IMR-90 (cell line): ENCODE measurements at regions not wholly inside any gene's neighbourhood (a gene's known extent, or its start where the extent isn't known, plus 50 kb on each side); places are given as distances from the start of the nearest gene placed in this dataset.
A peak's percentile ranks its signal among the peaks of the same experiment; 100 is the strongest.

Experiments used
- ATAC-seq: fragments of 200-7000 bp; cut with Tn5 transposase; 2 replicates; pipeline ENCODE4 v1.9.1; 2020; ENCODE audit warnings: low read depth, mild to moderate bottlenecking, moderate library complexity
- BruUV-seq: library from RNA; stranded (reverse); fragments of 400-500 nt; replicated peaks from 2 replicates; lab custom pipeline; 2021; lab: Mats Ljungman, UMichigan
- CTCF ChIA-PET: fragments of 300-600 bp; formaldehyde crosslinking; extraction: SDS; loops from one replicate; lab custom pipeline; 2021; ENCODE audit warnings: antibody characterized with exemption; lab: Yijun Ruan, JAX
- POLR2A ChIA-PET: fragments of 300-600 bp; sonication (Branson Sonifier 250); formaldehyde crosslinking; loops from one replicate; lab custom pipeline; 2022; ENCODE audit warnings: antibody characterized with exemption; ENCODE audit not compliant: unreplicated experiment; lab: Charles Lee
- DNase-seq: peaks from one replicate; pipeline ENCODE4 v3.0.0; 2013
- H2AFZ ChIP-seq: replicated peaks from 2 replicates; pipeline ENCODE3; 2013; ENCODE audit warnings: low read length, mild to moderate bottlenecking; ENCODE audit not compliant: poor library complexity
- H2AK5ac ChIP-seq: 2 replicates; pipeline ENCODE4 v1.6.1; 2013; ENCODE audit warnings: low read depth, low read length, inconsistent platforms
- H2AK9ac ChIP-seq: replicated peaks from 2 replicates; pipeline ENCODE3; 2013; ENCODE audit warnings: mild to moderate bottlenecking, low read depth, low read length, moderate library complexity; ENCODE audit not compliant: poor library complexity
- H2BK120ac ChIP-seq: 2 replicates; pipeline ENCODE4 v1.6.1; 2013; ENCODE audit warnings: low read depth, low read length, inconsistent platforms
- H2BK15ac ChIP-seq: 3 replicates; pipeline ENCODE4 v1.6.1; 2013; ENCODE audit warnings: low read depth, low read length, inconsistent platforms
- H2BK20ac ChIP-seq: 2 replicates; pipeline ENCODE4 v1.6.1; 2013; ENCODE audit warnings: low read depth, mild to moderate bottlenecking, inconsistent platforms, low read length, moderate library complexity
- H2BK5ac ChIP-seq: 2 replicates; pipeline ENCODE4 v1.6.1; 2013; ENCODE audit warnings: mild to moderate bottlenecking, low read depth, low read length, inconsistent platforms; ENCODE audit not compliant: poor library complexity, severe bottlenecking
- H3K14ac ChIP-seq: replicated peaks from 2 replicates; pipeline ENCODE4 v1.6.1; 2013; ENCODE audit warnings: low read depth, low read length, inconsistent platforms
- H3K18ac ChIP-seq: 2 replicates; pipeline ENCODE4 v1.6.1; 2013; ENCODE audit warnings: low read depth, low read length, control low read depth
- H3K23ac ChIP-seq: 2 replicates; pipeline ENCODE4 v1.6.1; 2013; ENCODE audit warnings: low read depth, low read length, inconsistent platforms
- H3K27ac ChIP-seq: 2 replicates; pipeline ENCODE4 v1.5.1; 2013; ENCODE audit warnings: mild to moderate bottlenecking, control low read depth, low read length; ENCODE audit not compliant: insufficient read depth
- H3K27me3 ChIP-seq: 2 replicates; pipeline ENCODE4 v1.6.1; 2013; ENCODE audit warnings: low read length; ENCODE audit not compliant: control insufficient read depth, insufficient read depth
- H3K36me3 ChIP-seq: 2 replicates; pipeline ENCODE4 v1.6.1; 2013; ENCODE audit warnings: low read length, mixed read lengths; ENCODE audit not compliant: control insufficient read depth, insufficient read depth
- H3K4ac ChIP-seq: 2 replicates; pipeline ENCODE4 v1.6.1; 2013; ENCODE audit warnings: low read depth, low read length, inconsistent platforms
- H3K4me1 ChIP-seq: 2 replicates; pipeline ENCODE4 v1.6.1; 2013; ENCODE audit warnings: low read length, mixed read lengths; ENCODE audit not compliant: control insufficient read depth, insufficient read depth
- H3K4me2 ChIP-seq: 2 replicates; pipeline ENCODE4 v1.6.1; 2013; ENCODE audit warnings: low read depth, mild to moderate bottlenecking, control low read depth, low read length, moderate library complexity
- H3K4me3 ChIP-seq: 2 replicates; pipeline ENCODE4 v1.5.1; 2013; ENCODE audit warnings: low read depth, mild to moderate bottlenecking, control low read depth, low read length, moderate library complexity; ENCODE audit not compliant: insufficient read depth
- H3K56ac ChIP-seq: 2 replicates; pipeline ENCODE4 v1.6.1; 2013; ENCODE audit warnings: low read length, inconsistent platforms; ENCODE audit not compliant: insufficient read depth; ENCODE audit errors: extremely low read depth
- H3K79me1 ChIP-seq, 2 experiments: 2 replicates each; pipeline ENCODE4 v1.6.1; 2013; ENCODE audit warnings: low read length in 2 of 2, inconsistent platforms in 1 of 2, low read depth in 1 of 2
- H3K9ac ChIP-seq: 2 replicates; pipeline ENCODE4 v1.6.1; 2013; ENCODE audit warnings: low read depth, low read length, control low read depth
- H3K9me1 ChIP-seq: 2 replicates; pipeline ENCODE4 v1.6.1; 2013; ENCODE audit warnings: low read length, inconsistent platforms; ENCODE audit not compliant: insufficient read depth
- H3K9me3 ChIP-seq: 2 replicates; pipeline ENCODE4 v1.6.1; 2013; ENCODE audit warnings: low read length; ENCODE audit not compliant: control insufficient read depth, insufficient read depth
- H4K20me1 ChIP-seq: 2 replicates; pipeline ENCODE4 v1.6.1; 2013; ENCODE audit warnings: low read length, inconsistent platforms; ENCODE audit not compliant: insufficient read depth
- H4K5ac ChIP-seq: 2 replicates; pipeline ENCODE4 v1.6.1; 2013; ENCODE audit warnings: mild to moderate bottlenecking, low read depth, low read length, control low read depth
- H4K8ac ChIP-seq, 2 experiments: 2 replicates each; pipeline ENCODE4 v1.6.1; 2013; ENCODE audit warnings: low read depth in 2 of 2, low read length in 2 of 2, control low read depth in 1 of 2, inconsistent platforms in 1 of 2
- H4K91ac ChIP-seq: 2 replicates; pipeline ENCODE4 v1.6.1; 2013; ENCODE audit warnings: low read depth, low read length, inconsistent platforms; ENCODE audit not compliant: insufficient read depth
- BHLHE40 ChIP-seq: fragments of 150-350 bp; IDR thresholded peaks from 2 replicates; pipeline ENCODE4 v1.6.1; 2016; ENCODE audit warnings: mild to moderate bottlenecking, low read depth, low read length
- CEBPB ChIP-seq: IDR thresholded peaks from 2 replicates; pipeline ENCODE4 v1.6.1; 2012; ENCODE audit warnings: low read depth, low read length, improper control_type of control experiment
- CHD1 ChIP-seq: IDR thresholded peaks from 2 replicates; pipeline ENCODE4 v1.6.1; 2012; ENCODE audit warnings: low read depth, low read length, improper control_type of control experiment
- CTCF ChIP-seq: conservative IDR thresholded peaks from 2 replicates; pipeline ENCODE4 v1.5.1; 2012; ENCODE audit warnings: mild to moderate bottlenecking, low read depth, low read length, improper control_type of control experiment
- FOS ChIP-seq: fragments of 150-350 bp; IDR thresholded peaks from 2 replicates; pipeline ENCODE4 v1.6.1; 2016; ENCODE audit warnings: low read depth, low read length
- MAZ ChIP-seq: IDR thresholded peaks from 2 replicates; pipeline ENCODE4 v1.6.1; 2012; ENCODE audit warnings: low read depth, mild to moderate bottlenecking, low read length, improper control_type of control experiment, moderate library complexity, borderline replicate concordance
- MXI1 ChIP-seq: IDR thresholded peaks from 2 replicates; pipeline ENCODE4 v1.6.1; 2012; ENCODE audit warnings: low read depth, mild to moderate bottlenecking, low read length, moderate library complexity, borderline replicate concordance
- NFE2L2 ChIP-seq: fragments of 150-350 bp; IDR thresholded peaks from 2 replicates; pipeline ENCODE4 v1.6.1; 2016; ENCODE audit warnings: low read depth, mild to moderate bottlenecking, low read length
- POLR2A ChIP-seq: IDR thresholded peaks from 2 replicates; pipeline ENCODE4 v1.6.1; 2012; ENCODE audit warnings: mild to moderate bottlenecking, low read depth, low read length
- RAD21 ChIP-seq: IDR thresholded peaks from 2 replicates; pipeline ENCODE4 v1.6.1; 2012; ENCODE audit warnings: low read length, improper control_type of control experiment
- RCOR1 ChIP-seq: IDR thresholded peaks from 2 replicates; pipeline ENCODE4 v1.6.1; 2012; ENCODE audit warnings: mild to moderate bottlenecking, low read length, improper control_type of control experiment; ENCODE audit not compliant: insufficient replicate concordance
- SMC3 ChIP-seq: fragments of 150-350 bp; IDR thresholded peaks from 2 replicates; pipeline ENCODE4 v1.6.1; 2016; ENCODE audit warnings: low read depth, mild to moderate bottlenecking, antibody characterized with exemption, low read length, moderate library complexity
- WGBS, 2 experiments: methylation state at CpG; one replicate each; pipeline versions ENCODE4 v1.1.5 to v1.1.7; 2013; ENCODE audit warnings: missing lambda C conversion rate in 2 of 2; ENCODE audit not compliant: insufficient read length in 1 of 2; ENCODE audit errors: extremely low coverage in 2 of 2; 5-methylcytosine and 5-hydroxymethylcytosine counted together
- dilution Hi-C: fragments of 300-500 bp; cut with HindIII; formaldehyde crosslinking; loops from one replicate; pipeline ENCODE4 v1.14.3; 2018; ENCODE audit warnings: low sequenced_read_pairs; ENCODE audit not compliant: unreplicated experiment
- in situ Hi-C: fragments of 300-500 bp; cut with MboI; formaldehyde crosslinking; loops from 3 replicates; pipeline ENCODE4 v1.14.3; 2019; ENCODE audit warnings: low sequenced_read_pairs, inconsistent platforms, mixed read lengths
- intact Hi-C: fragments of 100-400 bp; cut with micrococcal nuclease; formaldehyde crosslinking; loops from 2 replicates; pipeline ENCODE4 v1.10.0; 2022

DNA sequence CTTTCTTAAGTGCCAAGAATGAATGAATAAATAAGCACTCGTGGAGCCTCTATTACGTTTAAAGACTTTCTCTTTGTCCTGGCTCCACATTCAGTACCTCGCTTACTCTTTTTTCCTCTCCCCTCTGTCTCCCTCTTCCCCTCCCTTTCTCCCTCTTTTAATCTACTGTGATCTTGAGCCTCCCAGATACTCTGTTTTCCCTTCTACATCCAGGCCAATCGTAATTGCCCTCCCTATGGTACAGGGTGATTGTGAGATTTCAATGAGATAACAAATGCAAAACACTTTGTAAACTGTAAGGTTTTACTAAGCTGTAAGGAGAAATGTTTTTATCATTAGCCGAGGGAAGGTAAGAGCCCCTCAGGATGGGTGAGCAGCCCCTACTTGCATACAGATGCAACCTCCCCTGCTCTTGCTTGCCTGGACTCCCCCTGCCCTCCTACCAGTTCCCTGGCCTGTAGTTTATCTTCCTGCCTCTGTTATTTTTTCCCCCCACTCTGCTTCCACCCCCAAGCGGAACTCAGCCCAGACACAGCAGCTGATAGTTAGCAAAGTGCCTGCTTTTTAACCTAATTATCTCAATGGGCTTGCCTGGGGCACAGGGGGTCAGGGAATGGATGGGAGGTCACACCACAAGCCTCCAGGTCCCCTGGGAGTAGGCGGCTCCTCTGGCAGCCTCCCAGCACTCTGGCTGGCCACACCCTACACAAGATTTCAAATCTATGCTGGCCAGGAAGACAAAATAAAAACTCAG is 76.9 kb upstream of the CADM1 start:
- H3K79me1 ChIP-seq, result no peaks in the 10 kb centered on the region
- H3K9me3 ChIP-seq, result no peaks in the 10 kb centered on the region
- no peak overlapping the region for H2AK5ac ChIP-seq
- BruUV-seq, result no TSS peak
- TF ChIP-seq CEBPB (no peak), NFE2L2 (no peak), POLR2A (no peak), MXI1 (no peak), SMC3 (no peak), FOS (no peak), RCOR1 (no peak), CTCF (no peak), CHD1 (no peak), BHLHE40 (no peak), RAD21 (no peak), MAZ (no peak)
- no peaks in the 10 kb centered on the region for H3K36me3 ChIP-seq
- peaks cover 1% of the 10 kb centered on the region; the same call in 1 of the 2 replicates for H3K4me1 ChIP-seq
- H3K23ac ChIP-seq, result no peak overlapping the region
- no peak overlapping the region for H3K14ac ChIP-seq
- no peak overlapping the region for H3K27ac ChIP-seq
- WGBS, 2 experiments, result 50% methylated on average over 1 of the region's 7 CpGs; no CpG with 5 or more reads in 1 of the 2 experiments
- H3K4me3 ChIP-seq, result no peak overlapping the region
- in situ Hi-C loops (no loop called here), intact Hi-C loops (no loop called here), dilution Hi-C loops (no loop called here)
- no peak overlapping the region for H3K18ac ChIP-seq
- no peaks in the 10 kb centered on the region for H4K20me1 ChIP-seq
- no peak overlapping the region for H2BK120ac ChIP-seq
- POLR2A ChIA-PET, result no interaction called here
- no peaks in the 10 kb centered on the region for H3K9me1 ChIP-seq
- CTCF ChIA-PET, result no interaction called here
- no peak overlapping the region for H4K8ac ChIP-seq
- no peak overlapping the region for H2AK9ac ChIP-seq
- no peak for ATAC-seq
- no peak overlapping the region for H3K4ac ChIP-seq
- DNase-seq, result no peak
- H3K9ac ChIP-seq, result no peak overlapping the region
- H4K5ac ChIP-seq, result no peak overlapping the region
- H2BK20ac ChIP-seq, result no peak overlapping the region
- no peak overlapping the region for H2BK15ac ChIP-seq
- peaks cover 7% of the 10 kb centered on the region; the same call in 1 of the 2 replicates for H3K27me3 ChIP-seq
- peak overlapping the region; percentile 2 for H2AFZ ChIP-seq
- H4K91ac ChIP-seq, result no peak overlapping the region
- no peak overlapping the region for H2BK5ac ChIP-seq
- H3K4me2 ChIP-seq, result no peak overlapping the region
- no peak overlapping the region for H3K56ac ChIP-seq
